ENCODE measurements at regions not wholly inside any gene's neighbourhood (a gene's known extent, or its start where the extent isn't known, plus 50 kb on each side); places are given as distances from the start of the nearest gene placed in this dataset.

- TF ChIP-seq TCF12 (IDR thresholded peaks at IDR 0.05; ENCODE audit: low read depth) (no peak), MAX (IDR thresholded peaks at IDR 0.05) (no peak), USF1 (IDR thresholded peaks at IDR 0.05) (no peak), CREB1 (IDR thresholded peaks at IDR 0.05; ENCODE audit: low read depth) (no peak), RAD21 (IDR thresholded peaks at IDR 0.05; ENCODE audit: low read depth) (no peak), CEBPB (IDR thresholded peaks at IDR 0.05) (no peak), NFIC (IDR thresholded peaks at IDR 0.05) (no peak), TEAD4 (IDR thresholded peaks at IDR 0.05) (no peak), EGR1 (IDR thresholded peaks at IDR 0.05) (no peak), EP300 (IDR thresholded peaks at IDR 0.05; ENCODE audit: borderline replicate concordance) (no peak)
- TF ChIP-seq, protein P1, sequence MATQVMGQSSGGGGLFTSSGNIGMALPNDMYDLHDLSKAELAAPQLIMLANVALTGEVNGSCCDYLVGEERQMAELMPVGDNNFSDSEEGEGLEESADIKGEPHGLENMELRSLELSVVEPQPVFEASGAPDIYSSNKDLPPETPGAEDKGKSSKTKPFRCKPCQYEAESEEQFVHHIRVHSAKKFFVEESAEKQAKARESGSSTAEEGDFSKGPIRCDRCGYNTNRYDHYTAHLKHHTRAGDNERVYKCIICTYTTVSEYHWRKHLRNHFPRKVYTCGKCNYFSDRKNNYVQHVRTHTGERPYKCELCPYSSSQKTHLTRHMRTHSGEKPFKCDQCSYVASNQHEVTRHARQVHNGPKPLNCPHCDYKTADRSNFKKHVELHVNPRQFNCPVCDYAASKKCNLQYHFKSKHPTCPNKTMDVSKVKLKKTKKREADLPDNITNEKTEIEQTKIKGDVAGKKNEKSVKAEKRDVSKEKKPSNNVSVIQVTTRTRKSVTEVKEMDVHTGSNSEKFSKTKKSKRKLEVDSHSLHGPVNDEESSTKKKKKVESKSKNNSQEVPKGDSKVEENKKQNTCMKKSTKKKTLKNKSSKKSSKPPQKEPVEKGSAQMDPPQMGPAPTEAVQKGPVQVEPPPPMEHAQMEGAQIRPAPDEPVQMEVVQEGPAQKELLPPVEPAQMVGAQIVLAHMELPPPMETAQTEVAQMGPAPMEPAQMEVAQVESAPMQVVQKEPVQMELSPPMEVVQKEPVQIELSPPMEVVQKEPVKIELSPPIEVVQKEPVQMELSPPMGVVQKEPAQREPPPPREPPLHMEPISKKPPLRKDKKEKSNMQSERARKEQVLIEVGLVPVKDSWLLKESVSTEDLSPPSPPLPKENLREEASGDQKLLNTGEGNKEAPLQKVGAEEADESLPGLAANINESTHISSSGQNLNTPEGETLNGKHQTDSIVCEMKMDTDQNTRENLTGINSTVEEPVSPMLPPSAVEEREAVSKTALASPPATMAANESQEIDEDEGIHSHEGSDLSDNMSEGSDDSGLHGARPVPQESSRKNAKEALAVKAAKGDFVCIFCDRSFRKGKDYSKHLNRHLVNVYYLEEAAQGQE (IDR thresholded peaks at IDR 0.05; ENCODE audit: low read depth): no peak
Observed at GRCh38 chr2:184527058-184527457, 71.3 kb upstream of the ZNF804A start.

DNA sequence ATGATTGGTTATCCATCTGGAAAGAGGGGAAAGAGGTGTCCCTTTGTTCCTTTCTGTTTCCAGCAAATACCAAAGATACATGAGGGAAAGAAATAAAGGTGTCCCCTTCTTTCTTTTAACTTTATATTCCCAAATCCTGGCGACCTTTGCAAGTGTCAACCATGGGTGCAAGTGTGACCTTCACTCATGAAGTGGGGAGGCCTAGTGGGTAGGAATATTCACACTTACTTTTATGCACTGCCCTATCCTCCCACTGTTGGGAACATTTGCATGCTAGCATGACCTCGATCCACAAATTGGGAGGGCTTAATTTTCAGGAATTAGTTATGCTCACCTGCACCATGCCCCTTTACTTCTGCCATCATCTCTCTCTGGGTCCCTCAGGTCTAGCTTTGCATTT is 70.2 kb upstream of the ZNF804A start:
- TF ChIP-seq EP300 (IDR thresholded peaks at IDR 0.05; ENCODE audit: borderline replicate concordance) (no peak), MAX (IDR thresholded peaks at IDR 0.05) (no peak), RAD21 (IDR thresholded peaks at IDR 0.05; ENCODE audit: low read depth) (no peak), ZBTB7A (IDR thresholded peaks at IDR 0.05; ENCODE audit: low read depth) (no peak), YY1 (IDR thresholded peaks at IDR 0.05; ENCODE audit: low read depth) (no peak), EGR1 (IDR thresholded peaks at IDR 0.05) (no peak), TCF12 (IDR thresholded peaks at IDR 0.05; ENCODE audit: low read depth) (no peak), CREB1 (IDR thresholded peaks at IDR 0.05; ENCODE audit: low read depth) (no peak), CEBPB (IDR thresholded peaks at IDR 0.05) (no peak), TEAD4 (IDR thresholded peaks at IDR 0.05) (no peak), TAF1 (IDR thresholded peaks at IDR 0.05; ENCODE audit: low read depth) (no peak), USF1 (IDR thresholded peaks at IDR 0.05) (no peak), FOXM1 (IDR thresholded peaks at IDR 0.05; ENCODE audit: borderline replicate concordance, low read depth) (no peak), NFIC (IDR thresholded peaks at IDR 0.05) (no peak)
- TF ChIP-seq, protein P1 (IDR thresholded peaks at IDR 0.05; ENCODE audit: low read depth): no peak

DNA sequence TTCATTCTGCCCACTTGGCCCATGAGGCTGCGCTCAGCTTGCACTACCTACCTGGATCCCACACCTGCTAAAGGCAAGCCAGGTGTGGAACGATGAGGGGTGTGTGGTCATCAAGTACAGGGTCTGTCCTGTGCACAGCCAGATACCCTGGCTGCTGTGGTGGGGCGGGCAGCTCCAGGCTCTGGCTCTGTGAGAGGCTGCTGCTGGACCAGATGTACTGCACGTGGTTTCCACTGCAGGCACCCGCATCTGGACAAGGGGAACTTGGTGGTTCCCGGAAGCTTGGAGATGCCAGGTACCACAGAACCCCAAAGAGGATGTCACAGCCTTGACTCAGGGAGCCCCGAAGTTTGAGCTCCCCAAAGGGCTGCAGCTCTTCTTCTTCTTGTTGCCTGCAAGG is 68.1 kb upstream of the ZNF804A start:
- no peak for TF ChIP-seq YY1 (IDR thresholded peaks at IDR 0.05; ENCODE audit: low read depth)

DNA sequence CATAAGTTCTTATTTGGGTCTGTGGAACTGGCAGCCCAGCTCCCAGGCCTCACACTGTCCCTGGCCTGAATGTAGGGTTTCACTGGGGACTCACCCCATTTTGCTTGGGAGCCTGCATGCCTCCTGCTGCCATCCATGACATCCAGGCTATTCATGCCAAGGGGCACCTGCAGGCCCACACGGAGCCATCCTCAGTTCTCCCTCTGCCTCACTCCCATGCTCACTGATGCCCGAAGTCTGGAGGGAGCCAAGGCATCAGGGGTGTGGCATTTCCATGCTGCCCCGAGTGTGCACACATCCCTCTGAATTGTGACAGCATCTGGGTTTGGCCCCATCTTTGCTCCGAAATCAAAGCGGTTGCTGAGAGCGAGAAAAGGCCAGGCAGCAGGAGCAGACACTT is 67.4 kb upstream of the ZNF804A start:
- TF ChIP-seq MAX (IDR thresholded peaks at IDR 0.05) (no peak), EP300 (IDR thresholded peaks at IDR 0.05; ENCODE audit: borderline replicate concordance) (no peak), CREB1 (IDR thresholded peaks at IDR 0.05; ENCODE audit: low read depth) (no peak), CEBPB (IDR thresholded peaks at IDR 0.05) (no peak), TAF1 (IDR thresholded peaks at IDR 0.05; ENCODE audit: low read depth) (no peak)

DNA sequence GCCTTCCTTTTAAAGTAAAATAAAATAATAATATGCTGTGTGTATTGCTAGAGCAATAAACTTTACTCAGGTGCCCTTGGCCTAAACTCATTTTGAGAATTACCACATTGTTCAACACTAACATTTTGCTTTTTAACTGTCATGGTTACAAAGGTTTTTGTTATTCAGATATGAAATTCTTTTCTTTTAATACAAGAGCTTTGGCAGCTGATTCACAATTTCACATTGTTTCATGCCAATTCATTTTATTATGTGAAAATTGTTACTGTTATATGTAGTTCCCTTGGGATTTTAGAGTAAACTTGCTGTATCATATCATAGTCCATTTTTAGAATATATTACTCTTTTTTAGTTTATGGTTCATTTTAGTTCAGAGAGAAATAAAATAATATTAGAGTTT is 65.8 kb upstream of the ZNF804A start:
- TF ChIP-seq RAD21 (IDR thresholded peaks at IDR 0.05; ENCODE audit: low read depth) (no peak), NFIC (IDR thresholded peaks at IDR 0.05) (no peak), EGR1 (IDR thresholded peaks at IDR 0.05) (no peak), CEBPB (IDR thresholded peaks at IDR 0.05) (no peak), CREB1 (IDR thresholded peaks at IDR 0.05; ENCODE audit: low read depth) (no peak), FOXM1 (IDR thresholded peaks at IDR 0.05; ENCODE audit: borderline replicate concordance, low read depth) (no peak), YY1 (IDR thresholded peaks at IDR 0.05; ENCODE audit: low read depth) (no peak), TEAD4 (IDR thresholded peaks at IDR 0.05) (no peak), TAF1 (IDR thresholded peaks at IDR 0.05; ENCODE audit: low read depth) (no peak), MAX (IDR thresholded peaks at IDR 0.05) (no peak), USF1 (IDR thresholded peaks at IDR 0.05) (no peak), EP300 (IDR thresholded peaks at IDR 0.05; ENCODE audit: borderline replicate concordance) (no peak)
- TF ChIP-seq, protein P1 (IDR thresholded peaks at IDR 0.05; ENCODE audit: low read depth): no peak
